Upper lobe of right lung (tissue), 1 donor: ENCODE measurements at regions not wholly inside any gene's neighbourhood (a gene's known extent, or its start where the extent isn't known, plus 50 kb on each side); places are given as distances from the start of the nearest gene placed in this dataset.

ENCODE experiments used
- ATAC-seq: fragments of 200-7000 bp; cut with Tn5 transposase; one replicate; pipeline ENCODE4 v1.9.1; 2020; ENCODE audit warnings: mild to moderate bottlenecking, moderate library complexity
- DNase-seq: peaks from one replicate; pipeline ENCODE4 v3.0.0-alpha.2; 2020
- H3K27ac ChIP-seq: fragments of 200-600 bp; one replicate; pipeline ENCODE4 v1.8.0; 2022
- H3K27me3 ChIP-seq: fragments of 200-600 bp; one replicate; pipeline ENCODE4 v1.8.0; 2022; ENCODE audit warnings: mild to moderate bottlenecking
- H3K36me3 ChIP-seq: fragments of 200-600 bp; one replicate; pipeline ENCODE4 v1.8.0; 2022
- H3K4me1 ChIP-seq: fragments of 200-600 bp; one replicate; pipeline ENCODE4 v1.8.0; 2022
- H3K4me3 ChIP-seq: fragments of 200-600 bp; one replicate; pipeline ENCODE4 v1.8.0; 2022; ENCODE audit warnings: mild to moderate bottlenecking
- H3K9me3 ChIP-seq: fragments of 200-600 bp; one replicate; pipeline ENCODE4 v1.8.0; 2022
- CTCF ChIP-seq: fragments of 200-600 bp; IDR thresholded peaks from one replicate; pipeline ENCODE4 v1.8.0; 2022; ENCODE audit warnings: antibody characterized with exemption
- intact Hi-C: fragments of 100-400 bp; cut with DNase I; formaldehyde crosslinking; loops from one replicate; pipeline ENCODE4 v1.11.0; 2022
- donor health status: DM: no; HTN: yes; CAD: no; lungs with severe emphysema.

- Histone ChIP-seq H3K27me3 (no peaks in the 10 kb centered on the region), H3K4me1 (peaks cover 23% of the 10 kb centered on the region), H3K27ac (no peak overlapping the region), H3K4me3 (no peak overlapping the region), H3K36me3 (no peaks in the 10 kb centered on the region), H3K9me3 (no peaks in the 10 kb centered on the region)
- ATAC-seq (no peak), DNase-seq (no peak)
- intact Hi-C loops, result no loop called here
- no peak for TF ChIP-seq CTCF
Observed at GRCh38 chr12:46456356-46457334, 84.1 kb upstream of the SLC38A2 start.

- ATAC-seq, result no peak
- Histone ChIP-seq H3K27ac (no peak overlapping the region), H3K9me3 (no peaks in the 10 kb centered on the region), H3K4me1 (peaks cover 24% of the 10 kb centered on the region), H3K27me3 (no peaks in the 10 kb centered on the region), H3K4me3 (no peak overlapping the region), H3K36me3 (no peaks in the 10 kb centered on the region)
- no peak for TF ChIP-seq CTCF
- intact Hi-C loops, result no loop called here
- DNase-seq, result no peak
Observed at GRCh38 chr12:46455648-46456352, 83.2 kb upstream of the SLC38A2 start.

GRCh38 chr12:46454981-46455380 lies 82.4 kb upstream of the SLC38A2 start:
- Histone ChIP-seq H3K9me3 (no peaks in the 10 kb centered on the region), H3K4me3 (no peak overlapping the region), H3K36me3 (no peaks in the 10 kb centered on the region), H3K4me1 (peaks cover 24% of the 10 kb centered on the region), H3K27me3 (no peaks in the 10 kb centered on the region), H3K27ac (no peak overlapping the region)
- ATAC-seq (no peak), DNase-seq (no peak)
- intact Hi-C loops, result no loop called here
- TF ChIP-seq CTCF, result no peak

GRCh38 chr12:46453428-46453827 lies 80.9 kb upstream of the SLC38A2 start:
- no peak for TF ChIP-seq CTCF
- Histone ChIP-seq H3K27ac (no peak overlapping the region), H3K4me3 (no peak overlapping the region), H3K9me3 (no peaks in the 10 kb centered on the region), H3K4me1 (peaks cover 10% of the 10 kb centered on the region), H3K36me3 (no peaks in the 10 kb centered on the region), H3K27me3 (no peaks in the 10 kb centered on the region)
- intact Hi-C loops, result no loop called here
- DNase-seq (no peak), ATAC-seq (no peak)

GRCh38 chr12:46452776-46453175 lies 80.2 kb upstream of the SLC38A2 start:
- Histone ChIP-seq H3K27me3 (no peaks in the 10 kb centered on the region), H3K4me1 (peaks cover 10% of the 10 kb centered on the region), H3K9me3 (no peaks in the 10 kb centered on the region), H3K36me3 (no peaks in the 10 kb centered on the region), H3K4me3 (no peak overlapping the region), H3K27ac (no peak overlapping the region)
- ATAC-seq, result no peak
- intact Hi-C loops, result no loop called here
- no peak for DNase-seq
- no peak for TF ChIP-seq CTCF
